GM21825 (cell line): ENCODE measurements at regions not wholly inside any gene's neighbourhood (a gene's known extent, or its start where the extent isn't known, plus 50 kb on each side); places are given as distances from the start of the nearest gene placed in this dataset.

Experiments
- ATAC-seq: cut with Tn5 transposase; IDR thresholded peaks from one replicate; pipeline ENCODE4 v1.9.1; 2021; ENCODE audit warnings: mild to moderate bottlenecking, moderate library complexity; ENCODE audit not compliant: unreplicated experiment

GRCh38 chr13:105960326-105960725 lies 575.1 kb downstream of the EFNB2 start:
- no peak for ATAC-seq

- no peak for ATAC-seq
Observed at GRCh38 chr13:105959876-105960275, 575.6 kb downstream of the EFNB2 start.

GRCh38 chr13:105957769-105958438 lies 577.6 kb downstream of the EFNB2 start:
- no peak for ATAC-seq

GRCh38 chr13:105956921-105957320 lies 578.5 kb downstream of the EFNB2 start:
- ATAC-seq = no peak

GRCh38 chr13:105952973-105953290 lies 582.5 kb downstream of the EFNB2 start:
- ATAC-seq = no peak

- ATAC-seq = no peak
Observed at GRCh38 chr13:105952233-105952972, 583.1 kb downstream of the EFNB2 start.

GRCh38 chr13:105948143-105948542 lies 587.3 kb downstream of the EFNB2 start:
- no peak for ATAC-seq

- ATAC-seq = no peak
Observed at GRCh38 chr13:105940882-105941281, 594.6 kb downstream of the EFNB2 start.

GRCh38 chr13:105937451-105937850 lies 598.0 kb downstream of the EFNB2 start:
- ATAC-seq = no peak

- no peak for ATAC-seq
Observed at GRCh38 chr13:105936816-105937215, 598.6 kb downstream of the EFNB2 start.

- no peak for ATAC-seq
Observed at GRCh38 chr13:105929505-105929904, 606.0 kb downstream of the EFNB2 start.

- ATAC-seq = no peak
Observed at GRCh38 chr13:105928901-105929300, 606.6 kb downstream of the EFNB2 start.

GRCh38 chr13:105928048-105928447 lies 607.4 kb downstream of the EFNB2 start:
- no peak for ATAC-seq

GRCh38 chr13:105925496-105925895 lies 610.0 kb downstream of the EFNB2 start:
- ATAC-seq = no peak

- no peak for ATAC-seq
Observed at GRCh38 chr13:105921711-105922110, 613.8 kb downstream of the EFNB2 start.

- no peak for ATAC-seq
Observed at GRCh38 chr13:105920370-105920769, 615.1 kb downstream of the EFNB2 start.

- no peak for ATAC-seq
Observed at GRCh38 chr13:105918842-105919741, 616.4 kb downstream of the EFNB2 start.

GRCh38 chr13:105915146-105915850 lies 620.2 kb downstream of the EFNB2 start:
- ATAC-seq = no peak

- no peak for ATAC-seq
Observed at GRCh38 chr13:105914291-105915036, 621.0 kb downstream of the EFNB2 start.

GRCh38 chr13:105908586-105908985 lies 626.9 kb downstream of the EFNB2 start:
- no peak for ATAC-seq
